ENCODE measurements at regions not wholly inside any gene's neighbourhood (a gene's known extent, or its start where the extent isn't known, plus 50 kb on each side); places are given as distances from the start of the nearest gene placed in this dataset.

DNA sequence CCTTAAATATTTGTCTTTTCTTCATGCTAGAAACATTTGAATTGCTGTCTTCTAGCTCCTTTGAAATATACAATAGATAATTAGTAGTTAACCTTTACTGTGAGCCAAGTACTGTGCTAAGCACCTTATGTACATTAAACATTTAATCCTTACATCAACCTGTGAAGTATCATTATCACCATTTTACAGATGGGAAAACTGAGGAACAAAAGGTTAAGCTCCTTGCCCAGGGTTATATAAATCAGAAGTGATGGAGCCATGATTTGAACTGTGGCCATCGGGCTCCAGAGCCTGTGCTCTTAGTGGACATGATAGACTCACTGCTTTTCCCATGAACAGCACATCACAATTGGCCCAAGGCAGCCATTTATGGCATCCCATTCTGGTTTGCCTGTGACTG, 140.9 kb downstream of the UNC5CL start:
- H3K27ac ChIP-seq (ENCODE audit: control insufficient read depth, insufficient read depth, low read length), result no peak overlapping the region
- H3K9me1 ChIP-seq (ENCODE audit: control insufficient read depth, extremely low read depth, insufficient read depth, low read length), result no peaks in the 10 kb centered on the region
- dilution Hi-C loops (cut with MboI; ENCODE audit: extremely low pct_ligation_motif_present, low sequenced_read_pairs), result no loop called here
- H3K4me2 ChIP-seq (ENCODE audit: control insufficient read depth, extremely low read depth, insufficient read depth, low read depth, low read length), result no peak overlapping the region
- H3K79me2 ChIP-seq (ENCODE audit: control insufficient read depth, insufficient read depth, low read length), result no peaks in the 10 kb centered on the region
- no peaks in the 10 kb centered on the region for H4K20me1 ChIP-seq (ENCODE audit: control insufficient read depth, extremely low read depth, insufficient read depth, low read length)
- H3K9me3 ChIP-seq (ENCODE audit: control insufficient read depth, low read depth, low read length), result no peaks in the 10 kb centered on the region
- H3K4me1 ChIP-seq (ENCODE audit: control insufficient read depth, extremely low read depth, insufficient read depth, low read length), result peaks cover 3% of the 10 kb centered on the region
- DNase-seq (ENCODE audit: low read depth, low spot score) (no peak), FAIRE-seq (no peak)
- H3K4me3 ChIP-seq (ENCODE audit: control insufficient read depth in 2 of 3, extremely low read depth in 1 of 3, insufficient read depth in 2 of 3, low read depth in 1 of 3, low read length in 3 of 3), result no peak overlapping the region
- TF ChIP-seq EZH2 (IDR thresholded peaks at IDR 0.05; ENCODE audit: low read length), result no peak
- TF ChIP-seq, protein P1, sequence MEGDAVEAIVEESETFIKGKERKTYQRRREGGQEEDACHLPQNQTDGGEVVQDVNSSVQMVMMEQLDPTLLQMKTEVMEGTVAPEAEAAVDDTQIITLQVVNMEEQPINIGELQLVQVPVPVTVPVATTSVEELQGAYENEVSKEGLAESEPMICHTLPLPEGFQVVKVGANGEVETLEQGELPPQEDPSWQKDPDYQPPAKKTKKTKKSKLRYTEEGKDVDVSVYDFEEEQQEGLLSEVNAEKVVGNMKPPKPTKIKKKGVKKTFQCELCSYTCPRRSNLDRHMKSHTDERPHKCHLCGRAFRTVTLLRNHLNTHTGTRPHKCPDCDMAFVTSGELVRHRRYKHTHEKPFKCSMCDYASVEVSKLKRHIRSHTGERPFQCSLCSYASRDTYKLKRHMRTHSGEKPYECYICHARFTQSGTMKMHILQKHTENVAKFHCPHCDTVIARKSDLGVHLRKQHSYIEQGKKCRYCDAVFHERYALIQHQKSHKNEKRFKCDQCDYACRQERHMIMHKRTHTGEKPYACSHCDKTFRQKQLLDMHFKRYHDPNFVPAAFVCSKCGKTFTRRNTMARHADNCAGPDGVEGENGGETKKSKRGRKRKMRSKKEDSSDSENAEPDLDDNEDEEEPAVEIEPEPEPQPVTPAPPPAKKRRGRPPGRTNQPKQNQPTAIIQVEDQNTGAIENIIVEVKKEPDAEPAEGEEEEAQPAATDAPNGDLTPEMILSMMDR (optimal IDR thresholded peaks at IDR 0.05 in 1 of 3, IDR thresholded peaks at IDR 0.05 in 1 of 3, conservative IDR thresholded peaks at IDR 0.05 in 1 of 3; ENCODE audit: extremely low read depth in 1 of 3, insufficient read depth in 2 of 3, low read length in 3 of 3), result no peak
- no peak overlapping the region for H3K9ac ChIP-seq (ENCODE audit: control insufficient read depth, extremely low read depth, insufficient read depth, low read length)
- H2AFZ ChIP-seq (ENCODE audit: control insufficient read depth, low read length), result no peak overlapping the region
- no peaks in the 10 kb centered on the region for H3K27me3 ChIP-seq (ENCODE audit: control insufficient read depth, extremely low read depth, insufficient read depth, low read length)
- no peaks in the 10 kb centered on the region for H3K36me3 ChIP-seq (ENCODE audit: control insufficient read depth in 2 of 2, extremely low read depth in 1 of 2, insufficient read depth in 2 of 2, low read length in 2 of 2)

DNA sequence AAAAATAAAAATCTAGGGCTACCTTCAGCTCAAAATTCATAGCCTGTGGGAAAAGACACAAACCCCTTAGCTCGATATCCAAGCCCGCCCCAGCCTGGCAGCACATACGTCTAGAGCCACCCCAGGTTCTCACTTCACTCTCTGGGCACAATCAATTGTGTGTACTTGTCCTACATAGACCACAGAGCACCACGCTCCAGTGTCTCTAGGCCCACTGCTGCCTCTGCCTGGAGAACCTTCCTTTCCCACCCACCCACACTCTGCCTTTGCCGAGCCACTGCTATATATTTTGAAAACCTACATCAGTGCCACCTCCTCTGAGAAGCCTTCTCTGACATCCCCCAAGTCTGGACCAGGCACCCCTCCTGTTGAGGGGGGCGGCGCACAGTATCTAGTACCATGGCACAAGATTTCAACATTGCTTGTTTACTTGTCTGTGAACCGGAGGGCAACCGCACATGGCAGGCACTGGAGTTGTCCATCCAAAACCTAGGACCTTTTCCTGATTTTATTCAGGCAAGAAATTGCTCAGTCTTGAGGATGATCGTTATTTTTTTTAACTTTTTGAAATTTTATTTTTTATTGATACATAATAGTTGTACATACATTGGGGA, 141.5 kb downstream of the UNC5CL start:
- Histone ChIP-seq H3K27ac (ENCODE audit: control insufficient read depth, insufficient read depth, low read length) (no peak overlapping the region), H2AFZ (ENCODE audit: control insufficient read depth, low read length) (no peak overlapping the region), H3K4me3 (ENCODE audit: control insufficient read depth in 2 of 3, extremely low read depth in 1 of 3, insufficient read depth in 2 of 3, low read depth in 1 of 3, low read length in 3 of 3) (no peak overlapping the region), H3K4me2 (ENCODE audit: control insufficient read depth, extremely low read depth, insufficient read depth, low read depth, low read length) (no peak overlapping the region), H3K27me3 (ENCODE audit: control insufficient read depth, extremely low read depth, insufficient read depth, low read length) (no peaks in the 10 kb centered on the region), H4K20me1 (ENCODE audit: control insufficient read depth, extremely low read depth, insufficient read depth, low read length) (no peaks in the 10 kb centered on the region), H3K4me1 (ENCODE audit: control insufficient read depth, extremely low read depth, insufficient read depth, low read length) (peaks cover 3% of the 10 kb centered on the region), H3K36me3 (ENCODE audit: control insufficient read depth in 2 of 2, extremely low read depth in 1 of 2, insufficient read depth in 2 of 2, low read length in 2 of 2) (no peaks in the 10 kb centered on the region), H3K9ac (ENCODE audit: control insufficient read depth, extremely low read depth, insufficient read depth, low read length) (no peak overlapping the region), H3K9me1 (ENCODE audit: control insufficient read depth, extremely low read depth, insufficient read depth, low read length) (no peaks in the 10 kb centered on the region), H3K9me3 (ENCODE audit: control insufficient read depth, low read depth, low read length) (no peaks in the 10 kb centered on the region), H3K79me2 (ENCODE audit: control insufficient read depth, insufficient read depth, low read length) (no peaks in the 10 kb centered on the region)
- DNase-seq (ENCODE audit: low read depth, low spot score) (no peak), FAIRE-seq (no peak)
- dilution Hi-C loops (cut with MboI; ENCODE audit: extremely low pct_ligation_motif_present, low sequenced_read_pairs), result no loop called here
- TF ChIP-seq, protein P1 (optimal IDR thresholded peaks at IDR 0.05 in 1 of 3, IDR thresholded peaks at IDR 0.05 in 1 of 3, conservative IDR thresholded peaks at IDR 0.05 in 1 of 3; ENCODE audit: extremely low read depth in 1 of 3, insufficient read depth in 2 of 3, low read length in 3 of 3), result no peak
